Esophagus mucosa (tissue), 1 donor: ENCODE measurements at regions not wholly inside any gene's neighbourhood (a gene's known extent, or its start where the extent isn't known, plus 50 kb on each side); places are given as distances from the start of the nearest gene placed in this dataset.
"Not testable (repeated sequence)": the region's sequence is repeated elsewhere in the genome, so short reads cannot be mapped to it uniquely, and the experiment has no call there.

ENCODE experiments used
- ATAC-seq: fragments of 200-7000 bp; cut with Tn5 transposase; one replicate; pipeline ENCODE4 v1.9.1; 2020
- donor health status: DM: yes; HTN: yes; CAD: no.

GRCh38 chrX:50967736-50968135 lies 57.2 kb downstream of the BMP15 start:
- peak; percentile 52 for ATAC-seq

DNA sequence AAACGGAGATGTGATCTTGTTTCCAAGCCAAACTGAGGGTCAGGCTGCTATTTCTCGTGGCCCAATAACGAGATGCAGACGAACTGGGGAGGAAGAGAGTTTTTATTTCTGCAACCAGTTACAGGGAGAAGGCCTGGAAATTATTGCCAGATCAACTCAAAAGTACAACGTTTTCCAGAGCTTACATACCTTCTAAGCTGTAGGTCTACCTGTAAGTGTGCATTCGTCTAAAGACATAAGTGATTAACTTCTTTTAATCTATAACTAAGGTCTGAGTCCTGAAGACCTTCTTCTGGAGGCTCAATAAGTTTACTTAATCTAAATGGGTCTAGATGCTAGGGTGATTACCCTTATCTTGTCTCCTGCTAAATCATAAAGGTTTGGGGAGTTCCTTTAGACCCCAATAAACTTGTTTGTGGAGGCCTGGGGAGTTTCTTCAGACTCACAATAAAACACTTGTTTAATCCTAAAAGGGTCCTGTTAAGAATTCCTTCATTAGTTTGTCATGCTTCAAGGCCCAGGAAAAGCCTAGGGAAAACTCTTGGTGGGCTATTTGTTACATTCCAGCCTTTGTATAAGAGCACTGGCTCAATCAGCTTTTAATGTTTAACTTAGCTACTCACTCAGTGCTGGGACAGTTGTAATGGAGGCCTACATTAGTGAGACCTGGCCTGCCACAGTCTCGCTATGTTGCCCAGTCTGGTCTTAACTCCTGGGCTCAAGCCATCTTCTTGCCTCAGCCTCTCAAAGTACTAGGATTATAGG lies 58.5 kb downstream of the BMP15 start:
- not testable (repeated sequence) for ATAC-seq

- ATAC-seq: peak; percentile 56
Observed at GRCh38 chrX:50971395-50971794, 60.9 kb downstream of the BMP15 start.

GRCh38 chrX:50973199-50973598 lies 62.7 kb downstream of the BMP15 start:
- no peak for ATAC-seq

GRCh38 chrX:50978920-50979682 lies 68.6 kb downstream of the BMP15 start:
- ATAC-seq: no peak

DNA sequence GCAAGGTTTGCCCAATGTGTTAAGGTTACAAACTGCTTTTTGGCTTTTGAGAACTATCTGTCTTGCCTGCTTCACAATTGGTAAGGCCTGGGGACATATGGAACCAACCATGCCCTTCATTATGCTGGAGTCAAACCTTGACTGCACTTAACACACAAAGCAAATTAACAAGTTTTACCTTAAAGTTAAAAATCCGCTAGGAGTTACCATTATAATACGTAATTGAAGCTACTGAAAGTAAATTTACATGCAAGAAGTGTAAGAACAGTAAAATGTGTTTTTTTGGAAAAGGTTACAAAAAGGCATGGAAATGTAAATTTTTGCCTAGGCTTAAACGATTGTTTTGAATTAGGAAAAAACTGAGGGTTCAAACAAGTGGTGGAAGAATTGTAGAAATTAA lies 69.7 kb downstream of the BMP15 start:
- no peak for ATAC-seq

- ATAC-seq: no peak
Observed at GRCh38 chrX:50988649-50989048, 78.1 kb downstream of the BMP15 start.

GRCh38 chrX:50996930-50997329 lies 86.4 kb downstream of the BMP15 start:
- no peak for ATAC-seq

DNA sequence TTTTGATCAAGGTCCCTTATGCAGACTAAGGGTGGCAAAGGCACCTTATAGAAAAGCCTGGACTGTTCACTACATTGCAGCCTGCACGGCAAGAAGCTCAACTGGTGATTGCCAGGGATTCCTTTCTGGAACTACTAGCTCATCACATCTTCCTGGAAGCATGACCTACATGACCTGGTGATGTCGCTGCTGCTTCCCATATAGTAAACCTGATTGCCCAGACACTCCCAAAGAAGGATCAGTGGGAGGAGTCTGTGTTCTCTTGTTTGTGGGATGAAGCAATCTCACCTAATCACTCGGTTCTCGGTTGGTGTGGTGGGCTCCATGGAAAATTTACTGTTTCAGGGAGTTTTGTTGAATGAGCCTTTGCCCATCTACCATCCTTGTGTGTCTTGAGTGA lies 89.8 kb downstream of the BMP15 start:
- ATAC-seq: not testable (repeated sequence)

DNA sequence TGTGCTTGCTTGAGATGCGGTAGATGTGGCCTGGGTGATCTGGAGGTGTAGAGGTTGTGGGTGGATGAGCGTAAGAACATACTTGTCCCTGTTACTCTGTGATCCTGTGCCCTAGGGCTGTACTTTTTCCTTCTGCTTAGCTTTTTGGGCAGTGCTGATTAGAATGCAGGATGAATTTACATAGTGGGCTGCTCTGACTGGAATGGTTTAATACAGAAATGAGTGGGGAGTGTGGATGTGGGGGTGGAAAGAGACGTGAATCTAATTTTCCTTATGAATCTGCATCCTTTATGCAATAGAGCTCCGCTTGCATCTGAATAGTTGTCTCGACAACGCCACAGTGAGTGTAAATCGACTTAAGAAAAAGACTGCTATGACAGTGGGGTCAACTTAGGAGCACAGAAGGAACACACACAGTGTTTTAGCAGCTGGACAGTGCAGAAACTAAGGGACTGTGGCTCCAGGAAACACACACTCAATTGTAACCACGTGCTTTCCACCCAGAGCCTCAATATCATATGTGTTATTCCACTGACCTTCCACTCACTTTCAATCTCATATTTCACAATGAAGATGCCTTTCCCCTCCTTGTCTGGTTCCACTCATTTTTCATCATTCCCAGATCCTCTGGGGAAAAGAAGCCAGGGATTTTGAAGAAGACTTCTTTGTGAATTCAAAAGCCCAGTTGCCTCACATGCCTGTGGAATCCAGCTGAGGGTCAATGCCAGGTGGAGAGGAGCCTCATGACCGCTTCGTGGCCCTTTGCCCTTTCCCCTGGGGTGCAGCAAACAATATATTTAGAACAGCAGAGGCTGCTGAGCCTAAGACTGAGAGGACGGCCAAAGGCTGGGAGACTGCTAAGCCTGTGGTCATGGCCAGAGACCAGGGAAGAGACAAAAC lies 91.4 kb downstream of the BMP15 start:
- not testable (repeated sequence) for ATAC-seq

- no peak for ATAC-seq
Observed at GRCh38 chrX:51006064-51006463, 95.5 kb downstream of the BMP15 start.

- no peak for ATAC-seq
Observed at GRCh38 chrX:51024106-51024696, 113.7 kb downstream of the BMP15 start.

DNA sequence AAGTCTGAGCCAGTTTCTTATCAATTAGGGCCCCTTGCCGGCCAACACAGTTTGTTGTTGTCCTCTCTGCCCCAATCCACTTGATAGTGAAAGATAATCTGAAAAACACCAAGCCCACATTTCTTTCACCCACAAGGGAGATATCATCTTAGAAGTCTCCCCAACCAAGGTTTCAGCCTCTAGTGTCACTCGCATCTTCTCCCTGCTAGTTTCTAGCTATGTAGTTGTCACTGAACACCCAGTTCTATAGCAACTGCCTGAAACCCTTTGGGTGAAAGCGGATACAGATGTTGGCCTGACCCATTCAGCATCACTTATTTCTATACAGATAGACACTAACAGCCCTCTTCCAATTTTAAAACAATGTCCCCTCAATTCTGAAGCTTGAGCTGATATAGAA lies 116.3 kb downstream of the BMP15 start:
- ATAC-seq: no peak

DNA sequence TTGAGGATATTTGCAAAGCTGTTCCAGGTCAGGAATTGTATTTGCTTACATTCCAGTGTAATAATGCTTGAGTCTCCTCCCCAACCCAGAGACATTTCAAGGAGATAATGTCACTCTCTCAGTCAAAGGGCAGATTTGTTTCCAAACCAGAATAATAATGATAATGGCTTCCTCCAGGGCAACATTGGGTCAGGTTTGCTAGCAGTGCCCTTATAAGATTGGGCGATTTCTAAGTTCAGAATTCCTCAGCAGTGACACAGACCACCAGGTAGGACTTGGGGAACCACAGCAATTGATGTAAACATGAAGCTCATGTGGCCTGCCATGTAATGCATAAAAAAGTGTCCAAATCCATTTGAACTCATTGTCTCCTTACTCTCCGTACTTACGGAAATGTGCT lies 125.2 kb downstream of the BMP15 start:
- ATAC-seq: no peak

DNA sequence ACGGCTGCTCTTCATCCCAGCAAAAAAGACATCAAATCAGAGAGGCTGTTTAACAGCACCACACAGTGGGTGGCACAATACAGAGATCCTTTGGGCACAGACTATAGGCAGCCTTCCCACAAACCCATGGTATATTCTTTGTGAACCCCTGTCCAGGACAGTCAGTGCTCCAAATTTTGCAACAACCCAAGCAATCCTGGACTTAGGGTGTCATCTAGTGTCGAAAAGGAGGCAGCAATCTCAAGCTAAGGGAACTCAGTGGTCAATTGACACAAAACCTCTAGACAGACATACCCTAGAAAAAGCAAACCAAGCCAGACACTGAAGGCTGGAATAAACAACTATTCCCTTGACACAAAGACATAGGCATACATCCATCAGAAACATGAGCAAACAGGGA lies 137.4 kb downstream of the BMP15 start:
- ATAC-seq: no peak

DNA sequence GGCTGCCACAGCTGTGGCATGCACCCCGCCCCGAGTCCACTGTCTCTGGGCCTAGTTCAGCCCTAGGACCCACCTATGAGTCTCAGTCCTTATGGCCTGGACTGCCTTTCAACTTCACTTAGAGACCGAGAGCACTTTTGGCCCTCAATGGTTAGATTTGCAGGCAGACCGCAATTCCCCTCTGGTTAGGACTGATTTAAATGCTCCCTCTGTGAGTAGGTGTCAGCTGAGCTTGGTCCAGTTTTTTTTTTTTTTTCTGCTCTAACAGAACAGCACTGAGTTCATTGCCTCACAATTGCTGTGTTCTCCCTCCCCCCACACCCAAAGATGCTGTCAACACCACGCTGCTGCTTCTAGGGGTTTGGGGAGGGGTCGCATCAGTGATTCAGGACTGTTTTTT lies 143.2 kb downstream of the BMP15 start:
- ATAC-seq: no peak

DNA sequence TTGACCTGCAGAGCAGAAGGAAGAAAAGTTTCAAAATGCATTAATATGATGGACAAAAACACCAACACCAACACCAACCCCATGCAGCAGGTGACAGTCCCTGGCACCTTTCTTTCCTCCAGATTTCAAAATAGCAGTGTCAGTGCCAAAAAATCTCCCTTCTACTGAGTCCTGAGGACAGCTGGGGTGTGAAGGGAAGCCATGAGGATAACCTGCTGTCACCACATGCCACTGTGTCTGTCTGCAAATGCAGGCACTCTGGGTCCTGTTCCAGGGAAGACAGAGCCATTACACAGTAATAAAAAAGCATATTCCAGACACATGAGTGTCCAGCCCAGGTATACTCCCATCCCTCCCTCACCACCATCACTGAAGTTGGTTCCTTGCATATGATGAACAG lies 187.5 kb downstream of the BMP15 start:
- no peak for ATAC-seq

- not testable (repeated sequence) for ATAC-seq
Observed at GRCh38 chrX:51119058-51119926, 208.8 kb downstream of the BMP15 start.

- not testable (repeated sequence) for ATAC-seq
Observed at GRCh38 chrX:51125743-51126142, 206.9 kb upstream of the NUDT10 start.

GRCh38 chrX:51144828-51145442 lies 187.7 kb upstream of the NUDT10 start:
- ATAC-seq: no peak

GRCh38 chrX:51148848-51149247 lies 183.8 kb upstream of the NUDT10 start:
- ATAC-seq: no peak
